ENCODE measurements at regions not wholly inside any gene's neighbourhood (a gene's known extent, or its start where the extent isn't known, plus 50 kb on each side); places are given as distances from the start of the nearest gene placed in this dataset.

GRCh38 chr3:127491323-127491722 lies 99.2 kb downstream of the TPRA1 start:
- no peak for TF ChIP-seq CTCF (IDR thresholded peaks at IDR 0.05)
- TF ChIP-seq POLR2A (IDR thresholded peaks at IDR 0.05): no peak
